ENCODE measurements at regions not wholly inside any gene's neighbourhood (a gene's known extent, or its start where the extent isn't known, plus 50 kb on each side); places are given as distances from the start of the nearest gene placed in this dataset.
"Not testable (repeated sequence)": the region's sequence is repeated elsewhere in the genome, so short reads cannot be mapped to it uniquely, and the experiment has no call there.

DNA sequence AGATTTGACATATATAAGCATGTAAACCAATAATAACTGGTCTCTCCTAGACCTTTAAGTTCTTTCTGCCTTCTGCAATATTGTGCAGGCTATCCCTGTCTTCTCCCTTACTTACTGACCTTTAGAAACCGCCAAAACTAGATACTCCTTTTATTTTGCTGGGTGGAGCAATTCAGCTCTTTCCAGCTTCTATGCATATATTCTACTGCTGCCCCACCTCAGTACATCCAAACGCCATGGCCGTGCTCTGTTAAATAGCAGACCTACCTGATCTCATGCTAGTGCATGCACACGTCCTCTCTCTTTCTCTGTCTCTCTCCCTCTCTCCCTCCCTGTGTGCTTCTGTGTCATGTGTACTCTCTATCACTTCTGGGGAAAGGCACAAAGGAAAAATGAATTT is 76.7 kb upstream of the CAPRIN1 start:
- ATAC-seq (no peak), DNase-seq (ENCODE audit: low spot score) (no peak)

DNA sequence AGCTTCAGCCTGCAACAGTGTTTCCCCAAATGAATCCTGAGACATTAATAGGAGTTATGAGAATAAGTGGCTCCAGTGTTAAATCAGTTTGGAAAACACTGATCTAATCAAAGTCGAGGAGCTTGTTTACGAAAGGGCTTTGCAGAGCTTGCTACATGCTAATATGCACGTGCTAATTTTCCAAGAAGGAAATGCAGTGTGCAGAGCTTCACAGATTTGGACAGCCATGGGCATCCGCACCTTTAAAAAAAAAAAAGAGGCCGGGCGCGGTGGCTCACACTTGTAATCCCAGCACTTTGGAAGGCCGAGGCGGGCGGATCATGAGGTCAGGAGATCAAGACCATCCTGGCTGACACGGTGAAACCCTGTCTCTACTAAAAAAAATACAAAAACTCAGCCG is 79.7 kb upstream of the LMO2 start:
- DNase-seq (ENCODE audit: low spot score); ATAC-seq: not testable (repeated sequence)

DNA sequence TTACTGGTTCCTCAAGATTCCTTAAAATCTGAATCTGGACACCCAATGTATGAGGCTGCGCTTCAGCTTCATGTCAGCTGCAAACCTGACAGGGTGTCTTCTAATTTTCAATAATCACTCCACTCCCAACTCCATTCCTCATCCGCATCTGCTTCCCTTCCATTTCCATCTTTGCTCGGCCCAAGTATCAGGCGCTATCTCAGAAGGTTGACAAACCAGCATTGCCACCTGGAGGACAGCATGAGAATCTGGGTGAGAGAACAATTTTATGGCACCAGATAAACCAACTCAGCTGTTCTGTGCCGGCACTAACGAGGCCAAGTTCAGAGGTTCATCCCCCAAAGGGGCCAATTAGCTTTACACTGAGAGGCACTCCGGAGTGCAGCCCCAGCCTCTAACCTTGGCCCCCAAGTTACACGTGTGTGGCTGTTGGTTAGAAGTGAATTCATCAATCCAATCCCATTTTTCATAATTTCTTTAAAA is 79.1 kb upstream of the LMO2 start:
- peak; percentile 96 for ATAC-seq
- peak; percentile 49 for DNase-seq (ENCODE audit: low spot score)

DNA sequence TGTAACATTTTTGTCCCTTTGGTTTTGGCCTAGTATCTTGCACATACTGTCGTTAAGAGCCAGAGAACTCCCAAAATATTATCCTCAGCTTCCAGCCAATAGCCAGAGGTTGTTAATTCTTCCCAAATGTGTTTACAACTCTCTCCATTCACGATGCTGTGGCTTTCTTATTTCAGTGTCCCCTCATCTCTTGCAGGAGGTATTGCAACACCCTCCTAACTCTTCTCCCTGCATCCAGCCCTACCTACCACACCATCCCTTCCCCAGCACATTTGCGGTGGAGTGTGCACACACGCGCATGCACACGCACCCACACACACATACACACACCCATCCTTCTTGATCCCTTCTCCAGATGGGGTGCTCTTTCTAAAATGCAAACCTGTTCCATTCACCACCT is 75.6 kb upstream of the LMO2 start:
- DNase-seq (ENCODE audit: low spot score) (no peak), ATAC-seq (no peak)

DNA sequence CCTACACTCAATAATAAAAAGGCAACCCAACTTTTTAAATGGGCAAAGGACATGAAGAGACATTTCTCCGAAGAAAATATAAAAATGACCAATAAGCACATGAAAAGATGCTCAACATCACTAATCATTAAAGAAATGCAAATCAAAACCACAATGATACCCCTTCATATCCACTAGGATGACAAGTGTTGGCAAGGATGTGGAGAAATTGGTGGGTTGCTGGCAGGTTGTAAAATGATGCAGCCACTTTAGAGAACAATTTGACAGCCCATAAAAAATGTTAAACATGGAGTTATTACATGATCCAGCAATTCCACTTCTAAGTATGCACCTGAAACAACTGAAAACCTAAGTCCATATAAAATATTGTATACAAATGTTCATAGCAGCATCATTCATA is 73.2 kb upstream of the LMO2 start:
- ATAC-seq (no peak), DNase-seq (ENCODE audit: low spot score) (no peak)

DNA sequence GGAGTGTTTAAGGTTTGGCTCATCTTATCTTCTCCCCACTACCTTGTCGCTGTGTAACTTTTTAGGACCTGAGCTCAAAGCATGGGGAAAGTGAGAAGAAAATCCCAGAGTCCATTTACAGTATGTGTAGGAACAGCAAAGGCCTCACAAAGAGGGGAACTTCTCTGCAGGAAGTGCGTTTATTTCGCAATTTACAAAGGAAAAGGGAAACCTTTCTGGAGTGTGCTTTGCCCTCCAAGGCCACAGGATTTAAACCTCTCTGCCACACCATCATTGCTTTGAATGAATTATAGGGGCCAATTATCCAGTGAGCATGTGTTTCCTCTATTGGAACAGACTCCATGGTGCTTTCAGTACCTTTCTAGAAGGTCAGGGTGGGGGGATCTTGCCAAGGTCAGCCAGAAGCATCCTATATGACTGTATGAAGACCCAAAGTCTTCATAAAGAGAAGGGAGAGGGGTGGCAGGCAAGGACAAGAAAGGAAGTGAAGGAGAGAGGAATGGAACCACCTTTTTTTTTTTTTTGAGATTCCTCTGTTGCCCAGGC is 68.1 kb upstream of the LMO2 start:
- ATAC-seq (no peak), DNase-seq (ENCODE audit: low spot score) (no peak)

DNA sequence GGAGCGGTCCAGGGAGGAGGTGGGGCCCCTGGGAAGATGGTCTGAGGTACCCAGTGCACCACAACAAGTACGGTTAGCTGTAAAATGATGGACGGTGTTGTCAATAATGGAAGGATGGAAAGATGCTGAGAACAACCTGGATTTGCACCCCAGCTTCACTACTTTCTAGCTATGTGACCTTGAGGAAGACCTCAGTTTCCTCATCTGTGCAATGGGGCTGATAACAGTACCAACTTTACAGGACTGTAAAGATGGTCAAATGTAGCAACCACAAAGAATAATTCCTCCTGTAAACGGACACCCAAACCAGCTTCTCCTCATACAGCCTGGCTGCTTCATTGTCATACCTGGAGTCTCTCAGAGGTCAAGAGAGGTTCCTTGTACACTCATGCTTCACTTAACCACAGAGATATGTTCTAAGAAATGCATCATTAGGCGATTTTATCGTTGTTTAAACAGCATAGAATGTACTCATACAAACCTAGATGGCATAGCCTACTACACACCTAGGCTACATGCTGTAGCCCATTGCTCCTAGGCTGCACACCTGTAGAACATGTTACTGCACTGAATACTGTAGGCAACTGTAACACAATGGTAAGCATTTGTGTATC is 65.5 kb upstream of the LMO2 start:
- DNase-seq (ENCODE audit: low spot score) (no peak), ATAC-seq (no peak)

DNA sequence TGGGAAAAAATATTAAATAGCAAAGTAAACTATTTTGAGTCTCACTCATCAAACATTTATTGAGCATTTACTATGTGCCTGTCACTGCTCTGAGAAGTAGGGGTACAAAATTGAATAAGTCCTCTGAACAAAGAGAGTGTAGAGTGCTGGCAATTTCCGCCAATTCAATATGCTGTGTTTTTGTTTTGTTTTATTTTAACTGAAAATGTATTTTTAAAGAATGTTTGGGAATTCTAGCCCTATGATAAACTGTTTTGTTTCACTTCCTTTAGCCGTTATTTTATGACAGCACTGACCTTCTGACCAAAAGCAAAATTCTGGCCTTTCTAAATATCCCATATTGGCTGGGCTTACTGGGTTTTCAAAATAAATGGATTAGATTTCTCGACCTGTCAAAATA is 64.7 kb upstream of the LMO2 start:
- DNase-seq (ENCODE audit: low spot score) (no peak), ATAC-seq (no peak)

DNA sequence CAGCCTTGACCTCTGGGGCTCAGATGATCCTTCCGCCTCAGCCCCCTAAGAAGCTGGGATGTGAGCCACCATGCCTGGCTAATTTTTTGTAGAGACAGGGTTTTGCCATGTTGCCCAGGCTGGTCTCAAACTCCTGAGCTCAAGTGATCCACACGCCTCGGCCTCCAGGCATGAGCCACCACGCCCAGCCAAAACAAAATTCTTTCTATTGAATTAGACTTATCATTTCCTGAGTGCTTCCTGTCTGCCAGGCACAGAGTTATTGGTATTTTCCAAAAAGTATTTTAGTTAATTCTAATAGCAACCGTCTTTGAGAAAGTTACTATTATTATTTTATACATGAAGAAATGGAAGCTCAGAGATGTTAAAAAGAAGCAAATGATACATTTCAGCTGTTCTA is 61.4 kb upstream of the LMO2 start:
- DNase-seq (ENCODE audit: low spot score) (no peak), ATAC-seq (no peak)

DNA sequence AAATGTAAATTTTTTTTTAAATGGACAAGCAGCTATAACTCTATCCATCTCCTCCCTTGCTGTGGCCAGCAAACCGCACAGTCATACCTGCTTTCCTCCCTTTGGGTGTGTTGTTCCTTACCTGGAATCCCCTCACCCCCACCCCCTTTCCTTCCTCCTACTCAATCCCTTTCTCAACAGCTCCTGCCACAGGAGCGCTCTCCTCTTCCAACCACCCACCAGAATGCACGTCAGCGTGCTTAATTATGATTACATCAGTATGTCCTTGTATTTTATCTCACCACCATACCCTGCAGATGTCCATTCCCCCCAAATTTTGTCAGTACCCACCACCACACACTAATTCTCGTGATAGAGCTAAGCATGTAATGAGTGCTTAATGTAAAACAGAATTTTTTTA is 60.9 kb upstream of the LMO2 start:
- ATAC-seq = no peak
- DNase-seq (ENCODE audit: low spot score) = no peak

DNA sequence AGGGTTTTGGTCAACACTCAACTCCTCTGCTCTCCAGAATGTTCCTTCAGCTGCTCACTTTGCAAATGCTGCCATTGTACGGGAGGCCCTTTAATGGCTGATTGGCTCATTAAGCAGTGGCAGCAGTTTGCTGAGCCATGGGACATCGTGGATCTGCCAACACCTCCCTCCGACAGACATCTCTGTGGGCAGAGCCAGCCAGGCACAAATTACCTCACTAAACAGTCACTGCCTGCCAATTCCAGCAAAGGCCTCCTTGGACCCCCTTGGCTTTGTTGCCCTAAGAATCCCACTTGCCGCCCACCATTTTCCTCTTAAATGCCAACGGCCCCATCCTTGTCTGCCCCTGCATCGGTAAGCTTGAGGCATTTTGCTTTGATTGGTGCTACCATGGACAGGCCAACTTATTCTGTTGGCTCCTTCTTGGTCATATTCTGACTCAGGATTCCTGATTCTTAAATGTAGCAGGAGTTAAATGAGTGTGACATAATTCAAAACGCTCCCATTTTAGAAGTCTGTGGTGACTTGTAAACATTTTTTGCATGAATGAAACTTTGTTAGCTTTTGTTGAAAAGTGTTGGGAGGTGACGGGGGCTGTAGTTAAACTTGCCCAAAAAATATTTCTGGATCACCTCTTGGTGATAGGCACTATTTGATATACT is 57.5 kb upstream of the LMO2 start:
- ATAC-seq (no peak), DNase-seq (ENCODE audit: low spot score) (no peak)

DNA sequence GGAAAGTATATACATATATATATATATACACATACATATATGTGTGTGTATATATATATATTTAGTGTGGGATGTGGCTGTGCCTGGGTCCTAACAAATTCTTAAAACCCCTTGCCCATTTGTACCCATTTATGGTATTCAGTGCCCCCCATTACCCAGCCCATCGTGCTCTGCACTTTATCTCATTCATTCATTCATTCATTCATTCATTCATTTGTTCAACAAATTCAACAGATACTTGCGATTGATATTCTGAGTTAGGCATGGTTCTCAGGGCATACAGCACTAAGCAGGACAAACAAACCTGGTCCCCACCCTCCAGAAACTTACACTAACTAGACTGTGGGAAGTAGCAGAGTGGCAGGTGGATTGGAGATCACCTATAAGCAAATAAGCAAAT is 56.6 kb upstream of the LMO2 start:
- no peak for ATAC-seq
- no peak for DNase-seq (ENCODE audit: low spot score)

DNA sequence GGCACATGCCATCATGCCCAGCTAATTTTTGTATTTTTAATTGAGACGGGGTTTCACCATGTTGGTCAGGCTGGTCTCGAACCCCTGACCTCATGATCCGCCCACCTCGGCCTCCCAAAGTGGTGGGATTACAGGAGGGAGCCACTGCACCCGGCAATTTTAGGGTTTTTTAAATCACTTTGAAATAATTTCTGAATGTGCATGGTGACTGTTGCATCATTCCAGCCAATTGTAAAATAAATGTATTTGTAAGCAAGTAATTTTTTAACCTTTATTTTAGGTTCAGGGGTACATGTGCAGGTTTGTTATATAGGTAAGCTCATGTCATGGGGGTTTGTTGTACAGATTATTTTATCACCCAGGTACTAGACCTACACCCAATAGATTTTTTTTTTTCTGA is 56.0 kb upstream of the LMO2 start:
- not testable (repeated sequence) for ATAC-seq; DNase-seq (ENCODE audit: low spot score)

DNA sequence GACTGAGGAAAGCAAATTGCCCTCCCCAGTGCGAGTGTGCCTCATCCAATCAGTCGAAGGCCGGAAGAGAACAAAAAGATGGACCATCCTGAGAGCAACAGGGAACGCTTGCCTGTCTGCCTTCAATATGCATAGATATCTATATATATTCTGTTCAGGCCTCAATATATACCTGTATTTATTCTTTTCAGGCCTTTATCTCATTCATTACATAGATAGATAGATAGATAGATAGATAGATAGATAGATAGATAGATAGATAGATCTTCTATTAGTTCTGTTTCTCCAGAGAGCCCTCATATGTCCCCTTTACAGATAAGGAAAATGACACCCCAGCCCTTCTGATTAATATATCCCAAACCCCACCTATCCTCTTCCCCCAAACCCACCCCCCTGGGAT is 55.1 kb upstream of the LMO2 start:
- DNase-seq (ENCODE audit: low spot score) (no peak), ATAC-seq (no peak)

DNA sequence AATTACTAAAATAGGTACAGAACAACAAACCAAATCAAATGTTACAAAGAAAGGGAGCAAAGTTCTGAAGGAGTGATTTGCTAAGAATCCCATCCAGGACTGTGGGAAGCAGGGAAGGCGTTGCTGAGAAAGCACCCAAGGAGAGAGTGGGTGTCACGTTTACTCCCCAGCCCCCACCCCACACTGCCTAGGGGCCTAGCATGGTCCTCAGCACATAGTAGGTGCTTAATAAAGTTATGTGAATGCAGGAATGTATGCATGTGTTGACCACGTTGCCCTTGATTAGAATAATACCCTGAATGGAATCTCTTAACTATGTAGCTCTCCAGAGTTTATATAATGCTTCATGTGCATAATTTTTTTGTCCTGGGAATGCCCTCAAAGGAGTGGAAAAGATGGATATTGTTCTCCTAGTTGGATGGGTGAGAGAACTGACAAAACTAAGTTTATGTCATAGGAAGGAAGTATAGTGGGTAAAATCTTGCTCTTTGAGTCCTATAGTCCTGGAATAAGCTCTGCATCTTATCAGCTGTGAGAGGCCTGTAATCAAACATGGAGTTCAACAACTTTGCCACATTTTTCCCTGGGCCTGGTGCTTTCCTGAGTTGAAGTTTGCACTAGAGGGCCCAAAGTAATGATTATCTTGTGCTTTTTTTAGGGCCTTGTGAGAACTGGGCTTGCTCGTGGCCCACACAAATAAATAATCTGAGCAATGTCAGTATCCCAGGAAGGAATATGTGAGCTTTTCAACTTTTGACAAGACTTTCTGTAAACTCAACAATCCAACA is 53.8 kb upstream of the LMO2 start:
- DNase-seq (ENCODE audit: low spot score) (no peak), ATAC-seq (no peak)

DNA sequence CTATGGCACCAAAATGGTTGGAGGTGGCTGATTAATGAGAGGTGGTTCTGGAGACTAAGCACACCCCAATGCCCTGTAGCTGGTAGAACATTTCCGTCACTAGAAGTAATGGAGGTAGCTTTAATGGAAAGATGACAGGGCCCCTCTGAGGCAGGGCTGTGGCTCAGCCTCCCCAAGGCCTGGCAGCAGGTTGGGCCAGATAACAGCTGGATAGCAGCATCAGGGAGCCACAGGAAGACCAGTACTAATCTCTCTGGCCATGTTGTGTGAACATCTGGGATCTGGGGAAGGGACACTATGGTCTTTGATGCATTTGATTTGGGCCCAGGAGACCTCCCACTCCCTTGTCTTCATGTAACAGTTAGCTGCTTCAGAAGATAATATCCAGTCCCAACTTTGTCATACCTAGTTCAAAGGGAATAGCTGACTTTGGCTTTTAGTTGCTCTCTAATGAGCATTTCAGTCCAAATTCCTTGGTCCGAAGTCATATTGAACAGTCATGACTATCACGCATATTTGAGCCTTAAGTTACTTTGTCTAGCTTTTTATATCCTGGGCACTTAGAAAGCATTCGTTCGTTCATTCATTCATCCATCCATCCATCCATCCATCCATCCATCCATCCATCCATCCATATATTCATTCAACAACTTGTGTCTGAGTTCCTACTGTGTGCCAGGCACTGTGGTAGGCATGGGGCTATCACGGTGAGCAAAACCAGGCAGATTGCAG is 53.0 kb upstream of the LMO2 start:
- DNase-seq (ENCODE audit: low spot score) = no peak
- ATAC-seq = no peak

DNA sequence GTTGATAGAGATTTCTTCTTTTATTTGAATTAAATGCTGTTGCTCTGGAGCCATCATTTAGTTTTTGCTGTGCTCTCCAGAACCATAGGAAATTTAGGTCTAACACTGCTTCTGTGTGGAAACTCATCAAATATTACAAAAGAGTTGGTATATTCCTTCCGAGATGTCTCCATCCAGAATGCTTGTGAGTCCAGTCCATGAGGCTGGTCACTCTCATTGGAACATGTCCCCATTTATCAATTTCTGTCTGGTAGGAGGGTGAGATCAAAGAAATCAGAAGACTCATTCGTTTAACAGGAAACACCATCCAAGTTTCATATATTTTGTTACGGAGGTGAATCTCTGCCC is 52.4 kb upstream of the LMO2 start:
- DNase-seq (ENCODE audit: low spot score) (no peak), ATAC-seq (no peak)

DNA sequence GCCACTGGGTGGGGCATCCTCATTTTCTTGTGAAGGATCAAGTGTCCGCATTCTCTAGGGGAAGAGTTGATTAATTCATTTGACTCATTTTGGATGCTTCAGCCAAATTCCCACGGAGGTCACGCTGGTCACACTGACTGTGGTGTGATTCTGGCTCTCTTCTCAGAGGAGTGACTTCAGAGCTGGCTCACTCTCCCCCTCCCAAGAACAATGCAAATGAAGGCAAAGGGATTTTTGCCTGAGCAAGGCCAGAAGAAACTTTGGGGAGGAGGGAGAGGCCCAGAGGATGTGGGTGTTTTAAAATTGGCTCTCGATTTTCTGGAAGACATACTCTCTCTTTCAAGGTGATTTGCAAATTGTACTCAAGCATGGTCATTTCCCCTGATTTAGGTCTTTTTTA is 51.1 kb upstream of the LMO2 start:
- DNase-seq (ENCODE audit: low spot score) (no peak), ATAC-seq (no peak)

DNA sequence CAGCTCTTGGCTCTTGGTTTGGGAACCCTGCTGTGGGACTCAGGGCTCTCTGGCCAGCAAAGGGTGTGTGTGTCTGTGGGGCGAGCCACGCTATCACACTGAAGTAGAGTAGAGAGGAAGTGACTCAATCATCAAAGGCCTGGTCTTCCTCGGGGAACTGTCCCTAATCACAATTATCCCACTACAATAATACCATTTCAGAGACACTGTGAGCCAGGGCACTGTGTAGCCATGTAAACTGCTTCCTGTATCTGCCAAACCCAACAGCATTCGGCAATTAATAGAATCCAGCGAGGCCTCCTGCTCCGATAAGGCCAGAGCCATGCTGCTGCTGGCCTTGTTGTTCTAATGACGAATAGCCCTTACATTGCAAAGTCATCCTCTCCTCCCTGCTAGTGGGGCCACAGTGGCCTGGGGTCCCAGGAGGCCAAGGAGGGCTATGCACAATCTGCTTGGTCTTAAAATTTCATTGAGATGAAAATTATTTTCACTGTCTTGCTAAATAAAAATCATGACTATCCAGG is 49.8 kb upstream of the LMO2 start:
- DNase-seq (ENCODE audit: low spot score) (no peak), ATAC-seq (peak; percentile 52)

All from left lobe of liver (tissue), 2 donors.